H9 (cell line): ENCODE measurements at regions not wholly inside any gene's neighbourhood (a gene's known extent, or its start where the extent isn't known, plus 50 kb on each side); places are given as distances from the start of the nearest gene placed in this dataset.

Experiments
- DNase-seq: peaks from one replicate; pipeline ENCODE4 v3.0.0-alpha.2; 2017
- H2AFZ ChIP-seq: one replicate; pipeline ENCODE4 v1.6.1; 2013; ENCODE audit warnings: mild to moderate bottlenecking, low read length, control low read depth, moderate library complexity
- H2AK5ac ChIP-seq: 2 replicates; pipeline ENCODE4 v1.6.1; 2013; ENCODE audit warnings: low read length, control low read depth, mixed read lengths; ENCODE audit not compliant: insufficient read length
- H2BK120ac ChIP-seq: one replicate; pipeline ENCODE4 v1.6.1; 2013; ENCODE audit warnings: low read depth, mild to moderate bottlenecking, low read length, control low read depth, inconsistent platforms; ENCODE audit not compliant: poor library complexity, severe bottlenecking
- H2BK12ac ChIP-seq: 2 replicates; pipeline ENCODE4 v1.6.1; 2013; ENCODE audit warnings: low read length, control low read depth, mixed read lengths, low read depth; ENCODE audit not compliant: insufficient read length
- H2BK15ac ChIP-seq: 2 replicates; pipeline ENCODE4 v1.6.1; 2013; ENCODE audit warnings: low read depth, low read length, control low read depth
- H2BK20ac ChIP-seq: one replicate; pipeline ENCODE4 v1.6.1; 2013; ENCODE audit warnings: low read depth, mild to moderate bottlenecking, low read length, control low read depth, inconsistent platforms; ENCODE audit not compliant: poor library complexity, severe bottlenecking
- H2BK5ac ChIP-seq: 2 replicates; pipeline ENCODE4 v1.6.1; 2013; ENCODE audit warnings: low read length, control low read depth, mixed read lengths; ENCODE audit not compliant: insufficient read length
- H3K14ac ChIP-seq: 2 replicates; pipeline ENCODE4 v1.6.1; 2013; ENCODE audit warnings: low read length, control low read depth; ENCODE audit not compliant: insufficient read depth
- H3K18ac ChIP-seq: 2 replicates; pipeline ENCODE4 v1.6.1; 2013; ENCODE audit warnings: low read depth, mild to moderate bottlenecking, mixed read lengths, low read length, control low read depth; ENCODE audit not compliant: insufficient read length
- H3K23ac ChIP-seq: 2 replicates; pipeline ENCODE4 v1.6.1; 2013; ENCODE audit warnings: low read length, control low read depth, mixed read lengths, low read depth; ENCODE audit not compliant: insufficient read length
- H3K23me2 ChIP-seq: 2 replicates; pipeline ENCODE4 v1.6.1; 2013; ENCODE audit warnings: low read depth, mild to moderate bottlenecking, mixed read lengths, low read length, control low read depth; ENCODE audit not compliant: insufficient read length, poor library complexity, severe bottlenecking
- H3K27ac ChIP-seq: 2 replicates; pipeline ENCODE4 v1.5.1; 2013; ENCODE audit warnings: low read length, control low read depth, mixed read lengths, low read depth; ENCODE audit not compliant: insufficient read length
- H3K27me3 ChIP-seq: 2 replicates; pipeline ENCODE4 v1.6.1; 2013; ENCODE audit warnings: low read length, control low read depth, inconsistent platforms; ENCODE audit not compliant: insufficient read depth
- H3K4ac ChIP-seq: 2 replicates; pipeline ENCODE4 v1.6.1; 2013; ENCODE audit warnings: low read depth, mild to moderate bottlenecking, control low read depth, inconsistent platforms, low read length, moderate library complexity
- H3K4me1 ChIP-seq: 2 replicates; pipeline ENCODE4 v1.6.1; 2013; ENCODE audit warnings: low read length, control low read depth, inconsistent platforms; ENCODE audit not compliant: insufficient read depth
- H3K4me2 ChIP-seq: 2 replicates; pipeline ENCODE4 v1.6.1; 2013; ENCODE audit warnings: low read length, control low read depth, mixed read lengths; ENCODE audit not compliant: insufficient read length, insufficient read depth
- H3K56ac ChIP-seq: 2 replicates; pipeline ENCODE4 v1.6.1; 2013; ENCODE audit warnings: low read depth, mild to moderate bottlenecking, mixed read lengths, low read length, control low read depth; ENCODE audit not compliant: insufficient read length
- H3K79me1 ChIP-seq: 2 replicates; pipeline ENCODE4 v1.6.1; 2013; ENCODE audit warnings: low read depth, mild to moderate bottlenecking, moderate library complexity, low read length, control low read depth, inconsistent platforms; ENCODE audit not compliant: insufficient read depth, poor library complexity, severe bottlenecking
- H3K79me2 ChIP-seq: 2 replicates; pipeline ENCODE4 v1.6.1; 2013; ENCODE audit warnings: low read length, control low read depth, inconsistent platforms; ENCODE audit not compliant: insufficient read depth
- H3K9ac ChIP-seq: 2 replicates; pipeline ENCODE4 v1.6.1; 2013; ENCODE audit warnings: low read length, control low read depth, mixed read lengths; ENCODE audit not compliant: insufficient read length; ENCODE audit errors: extremely low read depth
- H3K9me3 ChIP-seq: one replicate; pipeline ENCODE4 v1.6.1; 2013; ENCODE audit warnings: low read depth, low read length, inconsistent platforms; ENCODE audit not compliant: control insufficient read depth
- H3T11ph ChIP-seq: one replicate; pipeline ENCODE4 v1.6.1; 2013; ENCODE audit warnings: mild to moderate bottlenecking, low read length, control low read depth, inconsistent platforms
- H4K20me1 ChIP-seq: one replicate; pipeline ENCODE4 v1.6.1; 2013; ENCODE audit not compliant: control insufficient read depth, insufficient read length, insufficient read depth
- H4K5ac ChIP-seq: 2 replicates; pipeline ENCODE4 v1.6.1; 2013; ENCODE audit warnings: low read depth, mild to moderate bottlenecking, mixed read lengths, low read length, control low read depth; ENCODE audit not compliant: insufficient read length
- H4K8ac ChIP-seq: replicated peaks from 2 replicates; pipeline ENCODE4 v1.6.1; 2013; ENCODE audit warnings: low read length, control low read depth, mixed read lengths, low read depth; ENCODE audit not compliant: insufficient read length
- H4K91ac ChIP-seq: 2 replicates; pipeline ENCODE4 v1.6.1; 2013; ENCODE audit warnings: low read depth, mild to moderate bottlenecking, moderate library complexity, mixed read lengths, low read length, control low read depth; ENCODE audit not compliant: insufficient read length
- H3K27ac Mint-ChIP-seq, 3 experiments: 2 replicates in 2 of 3; 3 replicates in 1 of 3; pipeline ENCODE4 v1.8.0; 2020 to 2021; ENCODE audit warnings: mixed read lengths in 3 of 3, mild to moderate bottlenecking in 1 of 3, moderate library complexity in 1 of 3
- H3K27me3 Mint-ChIP-seq: 2 replicates; pipeline ENCODE4 v1.8.0; 2021; ENCODE audit warnings: low read depth, mild to moderate bottlenecking, moderate library complexity, mixed read lengths
- H3K36me3 Mint-ChIP-seq, 3 experiments: 2 replicates in 2 of 3; 3 replicates in 1 of 3; pipeline ENCODE4 v1.8.0; 2020 to 2021; ENCODE audit warnings: low read depth in 3 of 3, mixed read lengths in 3 of 3; ENCODE audit not compliant: insufficient read depth in 1 of 3
- H3K4me1 Mint-ChIP-seq, 2 experiments: 2 replicates each; pipeline ENCODE4 v1.8.0; 2020; ENCODE audit warnings: mixed read lengths in 2 of 2
- H3K4me3 Mint-ChIP-seq, 2 experiments: 2 replicates in 1 of 2; 3 replicates in 1 of 2; pipeline ENCODE4 v1.8.0; 2020 to 2021; ENCODE audit warnings: mild to moderate bottlenecking in 2 of 2, mixed read lengths in 2 of 2, moderate library complexity in 1 of 2
- H3K9me3 Mint-ChIP-seq, 2 experiments: 2 replicates in 1 of 2; 3 replicates in 1 of 2; pipeline ENCODE4 v1.8.0; 2020; ENCODE audit warnings: mild to moderate bottlenecking in 2 of 2, mixed read lengths in 2 of 2, moderate library complexity in 1 of 2
- CTCF ChIP-seq: fragments of 200-600 bp; sonication (generic); conservative IDR thresholded peaks from 3 replicates; pipeline ENCODE4 v1.8.0; 2021; ENCODE audit warnings: antibody characterized with exemption, mild to moderate bottlenecking
- WGBS: extraction: QIAGEN DNeasy Blood & Tissue Kit; methylation state at CpG from one replicate; pipeline ENCODE4 v1.1.7; 2013; ENCODE audit warnings: missing lambda C conversion rate, low lambda C conversion rate, mixed read lengths; ENCODE audit not compliant: insufficient read length; ENCODE audit errors: extremely low coverage; 5-methylcytosine and 5-hydroxymethylcytosine counted together

GRCh38 chr2:123366239-123366837 lies 658.7 kb upstream of the CNTNAP5 start:
- H3K79me2 ChIP-seq: no peaks in the 10 kb centered on the region
- H2AK5ac ChIP-seq: no peak overlapping the region
- H3K27me3 ChIP-seq: no peaks in the 10 kb centered on the region
- peaks cover 3 to 6% of the 10 kb centered on the region in 2 experiments; a peak in 3 of 4 replicates for H3K4me1 Mint-ChIP-seq
- no peak overlapping the region for H2BK15ac ChIP-seq
- no peak overlapping the region for H4K8ac ChIP-seq
- no peak overlapping the region for H3K4ac ChIP-seq
- peaks cover 0 to 2% (median 0%) of the 10 kb centered on the region in 3 experiments; a peak in 1 of 7 replicates for H3K36me3 Mint-ChIP-seq
- H3K56ac ChIP-seq: no peak overlapping the region
- no peaks in the 10 kb centered on the region for H3K9me3 ChIP-seq
- H2BK5ac ChIP-seq: no peak overlapping the region
- TF ChIP-seq CTCF: no peak
- no peak overlapping the region for H3K9ac ChIP-seq
- DNase-seq: no peak
- H3K4me3 Mint-ChIP-seq: no peak overlapping the region
- no peak overlapping the region for H3T11ph ChIP-seq
- H3K23me2 ChIP-seq: no peaks in the 10 kb centered on the region
- no peaks in the 10 kb centered on the region for H3K4me1 ChIP-seq
- H3K9me3 Mint-ChIP-seq: peaks cover 0 to 10% of the 10 kb centered on the region in 2 experiments; a peak in 3 of 5 replicates
- no peak overlapping the region for H2BK120ac ChIP-seq
- no peak overlapping the region for H3K23ac ChIP-seq
- no peak overlapping the region for H3K4me2 ChIP-seq
- H4K5ac ChIP-seq: no peak overlapping the region
- no peak overlapping the region for H3K14ac ChIP-seq
- no peaks in the 10 kb centered on the region for H4K20me1 ChIP-seq
- H3K18ac ChIP-seq: no peak overlapping the region
- H2AFZ ChIP-seq: no peak overlapping the region
- WGBS: no CpG with 5 or more reads among the region's 1 CpG
- no peak overlapping the region for H2BK12ac ChIP-seq
- no peak overlapping the region for H3K27ac Mint-ChIP-seq
- H3K79me1 ChIP-seq: no peaks in the 10 kb centered on the region
- no peaks in the 10 kb centered on the region for H3K27me3 Mint-ChIP-seq
- no peak overlapping the region for H4K91ac ChIP-seq
- H2BK20ac ChIP-seq: no peak overlapping the region
- no peak overlapping the region for H3K27ac ChIP-seq
